SK-N-SH treated with all-trans-retinoic acid at 6 μM for 48 hours (cell line): ENCODE measurements at regions not wholly inside any gene's neighbourhood (a gene's known extent, or its start where the extent isn't known, plus 50 kb on each side); places are given as distances from the start of the nearest gene placed in this dataset.

Experiments
- ATAC-seq: fragments of 200-7000 bp; cut with Tn5 transposase; 3 replicates; pipeline ENCODE4 v1.9.1; 2020; ENCODE audit warnings: mild to moderate bottlenecking, moderate library complexity
- BACH2 ChIP-seq: fragments of 250-450 bp; sonication (Bioruptor Pico); IDR thresholded peaks from 2 replicates; pipeline ENCODE4 v1.9.0; 2021; ENCODE audit warnings: mild to moderate bottlenecking, borderline replicate concordance
- CSDC2 ChIP-seq: fragments of 250-450 bp; sonication (Bioruptor Pico); IDR thresholded peaks from 2 replicates; pipeline ENCODE4 v1.5.0; 2020; ENCODE audit warnings: mild to moderate bottlenecking, moderate library complexity
- CSRNP3 ChIP-seq: fragments of 250-450 bp; sonication (Bioruptor Pico); IDR thresholded peaks from 2 replicates; pipeline ENCODE4 v1.5.1; 2021; ENCODE audit warnings: mild to moderate bottlenecking, moderate library complexity
- ESRRG ChIP-seq: fragments of 250-450 bp; sonication (Bioruptor Pico); IDR thresholded peaks from 2 replicates; pipeline ENCODE4 v1.6.1; 2021; ENCODE audit warnings: mild to moderate bottlenecking
- GLIS3 ChIP-seq: fragments of 250-450 bp; sonication (Bioruptor Pico); IDR thresholded peaks from 2 replicates; pipeline ENCODE4 v1.5.0; 2020; ENCODE audit warnings: mild to moderate bottlenecking, moderate library complexity
- ISL1 ChIP-seq: fragments of 250-450 bp; sonication (Bioruptor Pico); IDR thresholded peaks from 2 replicates; pipeline ENCODE4 v2.1.2; 2022; ENCODE audit warnings: mild to moderate bottlenecking, moderate library complexity
- OSR1 ChIP-seq: fragments of 250-450 bp; sonication (Bioruptor Pico); IDR thresholded peaks from 2 replicates; pipeline ENCODE4 v1.8.0; 2022; ENCODE audit warnings: moderate library complexity, mild to moderate bottlenecking, inconsistent platforms
- POU6F1 ChIP-seq: fragments of 250-450 bp; sonication (Bioruptor Pico); IDR thresholded peaks from 2 replicates; pipeline ENCODE4 v1.8.0; 2021; ENCODE audit warnings: low read depth, mild to moderate bottlenecking, moderate library complexity, borderline replicate concordance
- PPARA ChIP-seq: fragments of 250-450 bp; sonication (Bioruptor Pico); IDR thresholded peaks from 2 replicates; pipeline ENCODE4 v1.5.0; 2020; ENCODE audit warnings: mild to moderate bottlenecking, borderline replicate concordance
- RARB ChIP-seq: fragments of 250-450 bp; sonication (Bioruptor Pico); IDR thresholded peaks from 2 replicates; pipeline ENCODE4 v1.8.0; 2021; ENCODE audit warnings: mild to moderate bottlenecking, moderate library complexity
- SNAI2 ChIP-seq: fragments of 250-450 bp; sonication (Bioruptor Pico); IDR thresholded peaks from 2 replicates; pipeline ENCODE4 v1.5.0; 2020; ENCODE audit warnings: mild to moderate bottlenecking, moderate library complexity
- TCF4 ChIP-seq: fragments of 250-450 bp; sonication (Bioruptor Pico); IDR thresholded peaks from 2 replicates; pipeline ENCODE4 v1.8.0; 2021; ENCODE audit warnings: mild to moderate bottlenecking, moderate library complexity, borderline replicate concordance
- TOX ChIP-seq: fragments of 250-450 bp; sonication (Bioruptor Pico); IDR thresholded peaks from 2 replicates; pipeline ENCODE4 v1.8.0; 2021; ENCODE audit warnings: mild to moderate bottlenecking, moderate library complexity, borderline replicate concordance
- TSHZ2 ChIP-seq: fragments of 250-450 bp; sonication (Bioruptor Pico); IDR thresholded peaks from 2 replicates; pipeline ENCODE4 v1.5.0; 2020; ENCODE audit warnings: mild to moderate bottlenecking, moderate library complexity
- ZC3H10 ChIP-seq: fragments of 250-450 bp; sonication (Bioruptor Pico); IDR thresholded peaks from 2 replicates; pipeline ENCODE4 v1.5.1; 2021; ENCODE audit warnings: mild to moderate bottlenecking, moderate library complexity
- ZFP3 ChIP-seq: fragments of 250-450 bp; sonication (Bioruptor Pico); IDR thresholded peaks from 2 replicates; pipeline ENCODE4 v1.5.0; 2020; ENCODE audit warnings: mild to moderate bottlenecking, moderate library complexity
- ZFP30 ChIP-seq: fragments of 450-650 bp; formaldehyde crosslinking; IDR thresholded peaks from 2 replicates; pipeline ENCODE4 v1.5.0; 2022; ENCODE audit warnings: mild to moderate bottlenecking, moderate library complexity
- ZNF565 ChIP-seq: fragments of 450-650 bp; formaldehyde crosslinking; conservative IDR thresholded peaks from 2 replicates; pipeline ENCODE4 v1.5.0; 2020; ENCODE audit warnings: low read depth, mild to moderate bottlenecking, moderate library complexity
- ZNF70 ChIP-seq: fragments of 450-650 bp; formaldehyde crosslinking; IDR thresholded peaks from 2 replicates; pipeline ENCODE4 v1.5.0; 2020; ENCODE audit warnings: mild to moderate bottlenecking, moderate library complexity

GRCh38 chr13:106140476-106140875 is 395.0 kb downstream of the EFNB2 start:
- ATAC-seq = no peak
- TF ChIP-seq GLIS3 (CRISPR knock-in tag) (no peak), POU6F1 (CRISPR knock-in tag) (no peak), TCF4 (no peak), RARB (CRISPR knock-in tag) (no peak), ZFP3 (no peak), OSR1 (CRISPR knock-in tag) (no peak), ZC3H10 (no peak), CSDC2 (CRISPR knock-in tag) (no peak)

- TF ChIP-seq PPARA (CRISPR knock-in tag) = no peak
- TF ChIP-seq ZFP30 (CRISPR knock-in tag) = no peak
- TF ChIP-seq TOX = no peak
- no peak for TF ChIP-seq ISL1 (CRISPR knock-in tag)
- no peak for TF ChIP-seq ZNF70
- no peak for TF ChIP-seq POU6F1 (CRISPR knock-in tag)
- TF ChIP-seq CSRNP3 (CRISPR knock-in tag) = no peak
- no peak for TF ChIP-seq ESRRG (CRISPR knock-in tag)
- TF ChIP-seq GLIS3 (CRISPR knock-in tag) = no peak
- ATAC-seq = no peak
Observed at GRCh38 chr13:106139942-106140341, 395.5 kb downstream of the EFNB2 start.

- TF ChIP-seq ZC3H10 (no peak), BACH2 (CRISPR knock-in tag) (no peak), SNAI2 (no peak), CSRNP3 (CRISPR knock-in tag) (no peak), ISL1 (CRISPR knock-in tag) (no peak), ZNF565 (CRISPR knock-in tag) (no peak), ESRRG (CRISPR knock-in tag) (no peak), TOX (no peak), RARB (CRISPR knock-in tag) (no peak), GLIS3 (CRISPR knock-in tag) (no peak), ZFP30 (CRISPR knock-in tag) (no peak), TSHZ2 (CRISPR knock-in tag) (no peak), ZNF70 (no peak), POU6F1 (CRISPR knock-in tag) (no peak)
- ATAC-seq = no peak
Observed at GRCh38 chr13:106139377-106139776, 396.1 kb downstream of the EFNB2 start.
